ENCODE measurements at regions not wholly inside any gene's neighbourhood (a gene's known extent, or its start where the extent isn't known, plus 50 kb on each side); places are given as distances from the start of the nearest gene placed in this dataset.

DNA sequence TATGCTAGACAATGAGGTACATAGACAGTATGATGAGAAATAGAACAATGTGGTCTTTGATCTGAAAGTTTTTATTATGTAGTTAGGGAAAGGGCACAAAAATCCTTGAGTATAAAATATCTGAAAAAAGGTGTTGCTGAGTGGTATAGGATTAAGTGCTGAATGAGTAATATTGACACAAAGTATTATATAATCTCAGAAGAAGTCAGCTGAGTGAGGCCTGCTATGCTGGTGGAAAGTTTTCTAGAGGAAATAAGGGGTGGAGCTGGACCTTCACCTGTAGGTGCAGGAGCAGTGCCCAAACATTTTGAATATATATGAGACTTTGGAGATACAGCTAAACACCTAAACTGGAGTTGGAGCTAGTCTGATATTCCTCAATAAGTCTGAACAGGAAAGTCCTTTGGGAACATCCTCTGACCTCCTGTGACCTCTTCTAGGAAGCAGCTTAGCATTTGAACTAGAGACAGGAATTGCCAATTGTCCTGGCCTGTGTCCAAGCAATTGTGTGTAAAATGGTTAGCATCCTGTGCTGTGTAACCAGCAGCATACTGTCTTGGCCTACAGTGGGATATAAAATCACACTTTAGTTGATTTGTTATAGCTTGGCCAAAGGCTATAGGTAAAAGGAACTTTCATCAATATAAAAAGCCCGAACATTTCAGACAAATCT, 285.3 kb downstream of the ANKRD50 start:
- TF ChIP-seq EP300 (IDR thresholded peaks at IDR 0.05) (peak in 1 of 2 donors; percentile 34), POLR2A (IDR thresholded peaks at IDR 0.05) (no peak)
- DNase-seq (ENCODE audit: low spot score in 2 of 2) = peak in 1 of 2 donors; percentile 11
- 87 to 91% methylated on average over 1 of the region's 1 CpG for WGBS, 2 donors
- Histone ChIP-seq H3K36me3 (no peaks in the 10 kb centered on the region), H3K27me3 (no peaks in the 10 kb centered on the region), H3K27ac (no peak overlapping the region), H3K4me1 (peaks cover 0 to 7% (median 0%) of the 10 kb centered on the region in 4 donors), H3K4me3 (no peak overlapping the region), H3K9me3 (no peaks in the 10 kb centered on the region)

DNA sequence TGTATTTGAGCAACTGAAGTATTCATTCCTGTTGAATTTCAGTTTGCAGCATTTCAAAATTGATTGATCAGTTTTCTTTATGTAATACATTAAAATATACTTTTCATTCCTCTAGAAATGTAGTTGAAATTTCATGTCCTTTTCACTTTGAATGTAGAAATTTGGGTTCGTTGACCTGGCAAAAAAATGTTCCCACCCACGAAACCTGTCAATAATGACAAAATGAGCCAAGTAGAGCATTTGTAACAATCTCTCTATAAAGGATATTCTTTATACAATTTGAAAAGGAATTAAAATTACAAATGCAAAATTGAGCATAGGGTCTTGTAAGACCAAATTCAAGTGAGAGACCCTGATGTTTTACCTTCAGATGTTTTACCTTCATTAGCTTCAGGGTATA, 283.9 kb downstream of the ANKRD50 start:
- TF ChIP-seq EP300 (IDR thresholded peaks at IDR 0.05) (no peak), POLR2A (IDR thresholded peaks at IDR 0.05) (no peak)
- TF ChIP-seq, protein P1, sequence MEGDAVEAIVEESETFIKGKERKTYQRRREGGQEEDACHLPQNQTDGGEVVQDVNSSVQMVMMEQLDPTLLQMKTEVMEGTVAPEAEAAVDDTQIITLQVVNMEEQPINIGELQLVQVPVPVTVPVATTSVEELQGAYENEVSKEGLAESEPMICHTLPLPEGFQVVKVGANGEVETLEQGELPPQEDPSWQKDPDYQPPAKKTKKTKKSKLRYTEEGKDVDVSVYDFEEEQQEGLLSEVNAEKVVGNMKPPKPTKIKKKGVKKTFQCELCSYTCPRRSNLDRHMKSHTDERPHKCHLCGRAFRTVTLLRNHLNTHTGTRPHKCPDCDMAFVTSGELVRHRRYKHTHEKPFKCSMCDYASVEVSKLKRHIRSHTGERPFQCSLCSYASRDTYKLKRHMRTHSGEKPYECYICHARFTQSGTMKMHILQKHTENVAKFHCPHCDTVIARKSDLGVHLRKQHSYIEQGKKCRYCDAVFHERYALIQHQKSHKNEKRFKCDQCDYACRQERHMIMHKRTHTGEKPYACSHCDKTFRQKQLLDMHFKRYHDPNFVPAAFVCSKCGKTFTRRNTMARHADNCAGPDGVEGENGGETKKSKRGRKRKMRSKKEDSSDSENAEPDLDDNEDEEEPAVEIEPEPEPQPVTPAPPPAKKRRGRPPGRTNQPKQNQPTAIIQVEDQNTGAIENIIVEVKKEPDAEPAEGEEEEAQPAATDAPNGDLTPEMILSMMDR (IDR thresholded peaks at IDR 0.05) = no peak
- Histone ChIP-seq H3K9me3 (no peaks in the 10 kb centered on the region), H3K36me3 (no peaks in the 10 kb centered on the region), H3K27me3 (no peaks in the 10 kb centered on the region), H3K27ac (no peak overlapping the region), H3K4me1 (peaks cover 0 to 7% (median 0%) of the 10 kb centered on the region in 4 donors), H3K4me3 (no peak overlapping the region)
- no peak for DNase-seq (ENCODE audit: low spot score in 2 of 2)
- WGBS, 2 donors = 93 to 97% methylated on average over 2 of the region's 2 CpGs

DNA sequence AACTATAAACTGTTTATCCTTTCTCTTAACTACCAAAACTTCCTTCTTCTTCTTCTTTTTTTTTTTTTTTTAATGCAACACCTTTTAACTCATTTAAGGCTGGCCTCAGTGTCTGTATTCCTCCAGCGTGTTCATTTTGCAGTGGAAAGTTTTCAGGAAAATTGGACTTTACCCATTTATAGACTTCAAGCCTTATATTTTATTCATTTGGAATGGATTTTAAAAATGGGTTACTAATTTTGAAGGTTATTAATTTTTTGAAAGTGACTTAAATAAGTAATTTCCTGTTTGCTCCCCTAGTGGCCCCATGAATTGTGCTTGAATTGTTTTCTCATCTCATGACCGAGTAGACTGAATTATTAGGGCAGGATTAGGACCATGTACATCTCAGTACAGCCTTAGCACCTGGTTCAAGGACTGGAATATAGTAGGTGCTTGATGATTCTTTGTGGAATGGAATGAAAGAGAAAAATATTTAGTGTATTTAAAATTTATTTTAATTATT, 282.7 kb downstream of the ANKRD50 start:
- Histone ChIP-seq H3K27ac (no peak overlapping the region), H3K4me1 (peaks cover 0 to 7% (median 0%) of the 10 kb centered on the region in 4 donors), H3K27me3 (no peaks in the 10 kb centered on the region), H3K4me3 (no peak overlapping the region), H3K9me3 (no peaks in the 10 kb centered on the region), H3K36me3 (no peaks in the 10 kb centered on the region)
- TF ChIP-seq EP300 (IDR thresholded peaks at IDR 0.05) (no peak), POLR2A (IDR thresholded peaks at IDR 0.05) (no peak)
- DNase-seq (ENCODE audit: low spot score in 2 of 2) = no peak
- 67 to 73% methylated on average over 2 of the region's 2 CpGs for WGBS, 2 donors

DNA sequence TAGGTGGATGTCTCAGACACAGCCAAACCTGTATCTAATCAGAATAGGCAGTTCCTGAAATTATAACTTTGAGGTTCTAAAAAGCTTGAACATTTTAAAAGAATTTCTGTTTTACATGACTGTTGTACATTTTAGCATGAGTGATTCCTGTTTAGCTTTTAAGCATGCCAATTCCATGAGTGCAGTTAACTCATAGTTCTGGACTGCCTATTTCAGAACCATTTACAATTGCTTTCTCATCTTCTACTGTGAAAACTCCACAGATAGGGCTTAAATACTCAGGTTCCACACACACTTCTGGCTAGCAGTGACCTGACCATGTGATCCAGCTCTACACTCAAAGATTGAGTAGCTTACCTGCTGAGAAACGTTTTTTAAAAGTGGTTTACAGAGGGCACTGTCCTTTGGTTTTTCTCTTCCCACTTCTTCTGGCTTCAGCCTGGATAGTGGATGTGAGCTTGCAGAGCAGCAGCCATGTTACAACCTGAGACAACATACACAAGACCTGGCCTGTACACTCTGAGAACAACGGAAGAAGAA, 280.8 kb downstream of the ANKRD50 start:
- Histone ChIP-seq H3K36me3 (no peaks in the 10 kb centered on the region), H3K9me3 (no peaks in the 10 kb centered on the region), H3K4me1 (peaks cover 0 to 7% (median 0%) of the 10 kb centered on the region in 4 donors), H3K27me3 (no peaks in the 10 kb centered on the region), H3K4me3 (no peak overlapping the region), H3K27ac (no peak overlapping the region)
- no peak for DNase-seq (ENCODE audit: low spot score in 2 of 2)
- no peak for TF ChIP-seq EP300 (IDR thresholded peaks at IDR 0.05)
- no peak for TF ChIP-seq POLR2A (IDR thresholded peaks at IDR 0.05)
- TF ChIP-seq, protein P1 (IDR thresholded peaks at IDR 0.05) = no peak
- WGBS, 2 donors = 76 to 90% methylated on average over 2 of the region's 2 CpGs

DNA sequence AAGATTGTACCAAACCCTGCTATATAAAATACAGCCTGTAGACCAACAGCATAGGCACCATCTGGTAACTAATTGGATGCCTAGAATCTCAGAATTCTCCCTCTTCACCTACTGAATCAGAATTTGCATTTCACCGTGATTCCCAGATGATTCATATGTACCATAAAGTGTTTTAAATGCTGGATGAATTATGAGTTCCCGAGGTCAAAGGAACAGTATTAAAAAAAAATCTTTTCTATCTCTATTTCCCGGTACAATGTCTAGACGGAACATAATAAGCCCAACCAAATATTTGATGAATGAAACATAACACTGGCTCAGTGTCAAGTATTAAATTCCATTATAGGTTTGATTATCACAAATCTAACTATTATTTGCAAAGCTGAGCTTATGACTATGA, 280.0 kb downstream of the ANKRD50 start:
- Histone ChIP-seq H3K27me3 (no peaks in the 10 kb centered on the region), H3K36me3 (no peaks in the 10 kb centered on the region), H3K27ac (no peak overlapping the region), H3K4me3 (no peak overlapping the region), H3K4me1 (peaks cover 0 to 7% (median 0%) of the 10 kb centered on the region in 4 donors), H3K9me3 (no peaks in the 10 kb centered on the region)
- DNase-seq (ENCODE audit: low spot score in 2 of 2) = no peak
- WGBS, 2 donors = 47 to 54% methylated on average over 4 of the region's 4 CpGs
- TF ChIP-seq POLR2A (IDR thresholded peaks at IDR 0.05) = no peak
- TF ChIP-seq, protein P1 (IDR thresholded peaks at IDR 0.05) = no peak
- TF ChIP-seq EP300 (IDR thresholded peaks at IDR 0.05) = no peak

DNA sequence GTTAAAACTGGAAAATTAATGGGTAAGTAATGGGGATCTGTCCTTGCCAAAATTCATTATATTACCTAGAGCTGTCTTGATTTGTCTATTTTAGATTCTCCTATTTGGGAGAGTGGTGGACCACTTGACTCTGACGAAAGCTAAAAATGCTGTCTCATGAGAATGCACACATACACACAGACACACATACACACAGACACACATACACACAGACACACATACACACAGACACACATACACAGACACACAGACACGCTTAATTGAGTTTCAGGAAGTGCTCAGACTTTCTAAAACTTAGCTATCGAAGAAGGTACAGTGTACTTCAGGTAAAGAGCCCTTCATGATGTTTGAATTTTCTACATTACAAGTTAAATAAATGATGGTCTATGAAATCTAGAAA, 279.5 kb downstream of the ANKRD50 start:
- Histone ChIP-seq H3K4me3 (no peak overlapping the region), H3K9me3 (no peaks in the 10 kb centered on the region), H3K27ac (no peak overlapping the region), H3K27me3 (no peaks in the 10 kb centered on the region), H3K4me1 (peaks cover 0 to 7% (median 0%) of the 10 kb centered on the region in 4 donors), H3K36me3 (no peaks in the 10 kb centered on the region)
- 94 to 96% methylated on average over 3 of the region's 3 CpGs for WGBS, 2 donors
- DNase-seq (ENCODE audit: low spot score in 2 of 2) = no peak
- TF ChIP-seq EP300 (IDR thresholded peaks at IDR 0.05) = no peak
- TF ChIP-seq, protein P1 (IDR thresholded peaks at IDR 0.05) = no peak
- no peak for TF ChIP-seq POLR2A (IDR thresholded peaks at IDR 0.05)
